Cardiac muscle cell (in vitro differentiated cells and primary cell): ENCODE measurements at regions not wholly inside any gene's neighbourhood (a gene's known extent, or its start where the extent isn't known, plus 50 kb on each side); places are given as distances from the start of the nearest gene placed in this dataset.

Source experiments
- DNase-seq, 2 donors: peaks; one replicate each; pipeline versions ENCODE4 v3.0.0 to v3.0.0-alpha.2; 2010 to 2017; ENCODE audit warnings: low read depth in 1 of 2, low spot score in 1 of 2
- H3K27ac ChIP-seq: fragments of 200-600 bp; sonication (generic); 2 replicates; pipeline ENCODE4 v1.5.1; 2016
- H3K27me3 ChIP-seq: fragments of 200-600 bp; sonication (generic); 2 replicates; pipeline ENCODE4 v1.6.0; 2016; ENCODE audit warnings: control low read depth
- H3K36me3 ChIP-seq: fragments of 200-600 bp; sonication (generic); 2 replicates; pipeline ENCODE4 v1.5.1; 2016; ENCODE audit warnings: control low read depth
- H3K4me1 ChIP-seq: fragments of 200-600 bp; sonication (generic); 2 replicates; pipeline ENCODE4 v1.8.1; 2017; ENCODE audit warnings: low read depth, mild to moderate bottlenecking, mixed run types
- H3K4me3 ChIP-seq: fragments of 200-600 bp; sonication (generic); 2 replicates; pipeline ENCODE4 v1.5.1; 2016; ENCODE audit warnings: mild to moderate bottlenecking
- H3K9me3 ChIP-seq: fragments of 200-600 bp; sonication (generic); 2 replicates; pipeline ENCODE4 v1.5.1; 2017; ENCODE audit warnings: low read depth, mild to moderate bottlenecking, control low read depth
- TF ChIP-seq, protein P1 (sequence below): IDR thresholded peaks from 2 replicates; pipeline ENCODE4 v1.5.1; 2012; ENCODE audit warnings: low read depth, mild to moderate bottlenecking, low read length

DNA sequence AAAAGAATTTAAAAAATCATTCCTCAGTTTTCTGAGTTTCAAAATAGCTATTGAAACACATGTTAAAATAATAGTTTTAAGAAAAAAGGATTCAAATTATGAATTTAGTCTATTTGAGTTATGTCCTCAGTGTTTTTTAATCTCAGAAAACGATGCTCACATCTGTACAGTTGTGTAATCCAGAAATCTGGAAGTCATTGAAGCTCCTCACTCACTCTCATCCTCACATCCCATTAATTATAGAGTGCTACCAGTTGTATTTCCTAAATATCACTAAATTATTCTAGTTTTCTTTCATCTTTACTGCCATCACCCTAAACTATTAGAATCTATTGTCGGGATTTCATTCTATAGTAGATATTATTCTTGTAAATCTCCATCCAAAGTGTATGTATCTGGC lies 234.7 kb upstream of the RIMS1 start:
- Histone ChIP-seq H3K9me3 (no peaks in the 10 kb centered on the region), H3K27ac (no peak overlapping the region), H3K4me1 (no peaks in the 10 kb centered on the region), H3K36me3 (no peaks in the 10 kb centered on the region), H3K27me3 (no peaks in the 10 kb centered on the region), H3K4me3 (no peak overlapping the region)
- DNase-seq, result no peak
- TF ChIP-seq, protein P1, sequence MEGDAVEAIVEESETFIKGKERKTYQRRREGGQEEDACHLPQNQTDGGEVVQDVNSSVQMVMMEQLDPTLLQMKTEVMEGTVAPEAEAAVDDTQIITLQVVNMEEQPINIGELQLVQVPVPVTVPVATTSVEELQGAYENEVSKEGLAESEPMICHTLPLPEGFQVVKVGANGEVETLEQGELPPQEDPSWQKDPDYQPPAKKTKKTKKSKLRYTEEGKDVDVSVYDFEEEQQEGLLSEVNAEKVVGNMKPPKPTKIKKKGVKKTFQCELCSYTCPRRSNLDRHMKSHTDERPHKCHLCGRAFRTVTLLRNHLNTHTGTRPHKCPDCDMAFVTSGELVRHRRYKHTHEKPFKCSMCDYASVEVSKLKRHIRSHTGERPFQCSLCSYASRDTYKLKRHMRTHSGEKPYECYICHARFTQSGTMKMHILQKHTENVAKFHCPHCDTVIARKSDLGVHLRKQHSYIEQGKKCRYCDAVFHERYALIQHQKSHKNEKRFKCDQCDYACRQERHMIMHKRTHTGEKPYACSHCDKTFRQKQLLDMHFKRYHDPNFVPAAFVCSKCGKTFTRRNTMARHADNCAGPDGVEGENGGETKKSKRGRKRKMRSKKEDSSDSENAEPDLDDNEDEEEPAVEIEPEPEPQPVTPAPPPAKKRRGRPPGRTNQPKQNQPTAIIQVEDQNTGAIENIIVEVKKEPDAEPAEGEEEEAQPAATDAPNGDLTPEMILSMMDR, result no peak

DNA sequence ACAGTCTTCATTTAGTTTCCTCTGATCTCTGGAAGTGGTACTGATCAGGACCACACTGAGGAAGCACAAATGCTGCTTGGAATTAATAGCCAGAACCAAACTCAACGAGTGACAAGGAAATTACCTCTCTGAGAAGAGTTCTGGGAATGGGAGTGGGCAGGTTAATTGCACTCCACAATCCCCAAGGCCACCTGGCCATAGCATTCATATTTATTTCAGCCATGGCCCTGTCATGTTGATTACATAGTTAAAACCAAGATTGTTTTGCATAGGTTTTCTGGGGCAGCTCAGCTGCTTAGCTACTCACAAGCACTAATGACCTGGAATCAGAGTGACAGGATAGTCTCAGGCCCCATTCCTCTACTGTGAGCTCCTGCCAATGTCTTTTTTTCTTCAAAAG lies 230.2 kb upstream of the RIMS1 start:
- Histone ChIP-seq H3K4me3 (no peak overlapping the region), H3K4me1 (no peaks in the 10 kb centered on the region), H3K27ac (no peak overlapping the region), H3K36me3 (no peaks in the 10 kb centered on the region), H3K9me3 (no peaks in the 10 kb centered on the region), H3K27me3 (no peaks in the 10 kb centered on the region)
- TF ChIP-seq, protein P1, result no peak
- DNase-seq, result no peak

DNA sequence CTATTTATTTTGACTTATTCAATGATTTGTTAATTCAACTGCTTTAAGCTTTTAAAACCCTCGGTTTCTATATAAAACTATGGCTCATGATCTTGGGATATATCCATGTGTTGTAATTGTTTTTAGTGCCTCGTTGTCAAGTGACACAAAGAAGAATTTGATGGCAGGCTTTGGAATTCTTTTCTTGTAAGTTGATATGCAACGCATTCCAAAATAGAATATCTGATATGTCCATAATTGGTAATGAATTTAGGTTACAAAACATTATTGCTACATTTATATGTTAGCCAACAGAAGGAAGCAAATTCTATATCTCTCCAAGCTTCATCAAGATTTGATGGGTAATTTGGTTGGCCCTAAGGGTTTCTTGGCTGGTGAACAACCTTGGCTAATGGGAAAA lies 220.4 kb upstream of the RIMS1 start:
- Histone ChIP-seq H3K27me3 (no peaks in the 10 kb centered on the region), H3K4me3 (no peak overlapping the region), H3K27ac (no peak overlapping the region), H3K36me3 (no peaks in the 10 kb centered on the region), H3K9me3 (no peaks in the 10 kb centered on the region), H3K4me1 (peaks cover 8% of the 10 kb centered on the region)
- DNase-seq, result no peak
- TF ChIP-seq, protein P1, result no peak

DNA sequence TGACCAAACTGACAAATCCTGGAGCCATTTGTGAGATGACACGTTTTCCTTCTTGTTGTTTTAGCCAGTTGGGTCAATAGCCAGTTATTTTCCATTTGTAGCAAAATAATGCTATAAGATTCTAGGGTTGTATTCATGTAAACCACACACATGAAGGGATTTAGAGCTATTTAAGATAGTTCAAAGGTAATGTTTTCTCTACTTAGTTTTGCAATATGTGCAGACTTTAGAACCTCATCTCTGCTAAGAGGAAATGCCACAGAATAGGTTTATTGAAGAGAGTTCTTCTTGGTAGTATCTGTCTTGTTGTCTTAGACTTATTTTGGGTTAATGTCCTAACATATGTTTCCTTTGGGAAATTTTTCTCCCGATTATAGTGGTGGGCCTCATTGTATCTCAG lies 213.5 kb upstream of the RIMS1 start:
- Histone ChIP-seq H3K27ac (no peak overlapping the region), H3K27me3 (no peaks in the 10 kb centered on the region), H3K36me3 (no peaks in the 10 kb centered on the region), H3K4me1 (peaks cover 15% of the 10 kb centered on the region), H3K4me3 (no peak overlapping the region), H3K9me3 (no peaks in the 10 kb centered on the region)
- no peak for DNase-seq
- TF ChIP-seq, protein P1, result no peak

DNA sequence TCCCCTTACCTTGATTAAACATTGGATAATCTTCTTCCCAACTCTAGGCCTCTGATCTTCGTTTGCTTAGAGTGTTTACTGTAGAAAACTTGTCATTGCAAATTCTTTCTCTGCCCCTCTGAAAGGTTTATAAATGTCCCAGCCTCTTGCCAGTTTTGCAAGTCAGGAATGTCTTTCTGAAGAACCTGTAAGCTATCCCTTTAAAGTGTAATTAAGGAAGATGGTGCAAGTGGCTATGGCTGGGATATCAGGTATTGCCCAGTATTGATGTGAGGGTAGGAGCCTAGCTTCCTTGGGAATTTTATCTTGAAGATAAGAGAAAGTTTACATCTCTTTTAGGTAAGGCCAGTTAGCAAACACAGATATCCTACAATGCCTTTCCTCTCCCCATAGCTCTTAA lies 211.0 kb upstream of the RIMS1 start:
- Histone ChIP-seq H3K4me1 (peaks cover 15% of the 10 kb centered on the region), H3K4me3 (no peak overlapping the region), H3K27ac (peak overlapping the region; percentile 11), H3K9me3 (no peaks in the 10 kb centered on the region), H3K36me3 (no peaks in the 10 kb centered on the region), H3K27me3 (no peaks in the 10 kb centered on the region)
- TF ChIP-seq, protein P1, result no peak
- DNase-seq, result no peak

DNA sequence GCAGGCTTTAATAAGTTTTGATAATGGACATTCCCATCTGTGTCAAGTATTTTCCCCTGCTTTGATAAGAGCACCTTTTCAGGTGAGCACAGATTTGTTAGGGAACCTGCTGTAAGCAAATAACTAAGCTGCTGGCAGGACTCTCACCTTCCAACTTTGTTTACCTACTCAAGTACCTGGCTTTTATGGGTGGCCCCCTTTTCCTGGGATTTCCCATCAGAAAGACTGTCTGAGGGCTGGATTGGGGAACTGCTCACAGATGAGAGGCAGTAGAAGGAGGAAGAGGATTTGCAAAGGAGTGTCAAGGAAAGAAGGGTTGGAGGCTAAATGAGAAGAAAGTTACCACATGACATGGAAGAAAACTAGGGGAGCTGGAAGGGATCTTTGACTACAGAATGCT lies 210.1 kb upstream of the RIMS1 start:
- no peak for DNase-seq
- Histone ChIP-seq H3K27me3 (no peaks in the 10 kb centered on the region), H3K9me3 (no peaks in the 10 kb centered on the region), H3K4me1 (peaks cover 15% of the 10 kb centered on the region), H3K36me3 (no peaks in the 10 kb centered on the region), H3K27ac (no peak overlapping the region), H3K4me3 (no peak overlapping the region)
- TF ChIP-seq, protein P1, result no peak
